ENCODE measurements at regions not wholly inside any gene's neighbourhood (a gene's known extent, or its start where the extent isn't known, plus 50 kb on each side); places are given as distances from the start of the nearest gene placed in this dataset.

GRCh38 chr3:14335774-14336748, 66.3 kb upstream of the SLC6A6 start:
- no peak overlapping the region for H3K4me3 ChIP-seq (ENCODE audit: control insufficient read depth, low read depth, low read length)
- no peak for DNase-seq (ENCODE audit: low read depth)
- no peak for TF ChIP-seq CTCF (IDR thresholded peaks at IDR 0.05; ENCODE audit: control insufficient read depth, insufficient read depth, low read depth, low read length, missing control alignments)

GRCh38 chr3:14336749-14337598, 65.4 kb upstream of the SLC6A6 start:
- no peak for TF ChIP-seq CTCF (IDR thresholded peaks at IDR 0.05; ENCODE audit: control insufficient read depth, insufficient read depth, low read depth, low read length, missing control alignments)
- no peak for DNase-seq (ENCODE audit: low read depth)
- H3K4me3 ChIP-seq (ENCODE audit: control insufficient read depth, low read depth, low read length) = no peak overlapping the region

GRCh38 chr3:14337828-14338227, 64.6 kb upstream of the SLC6A6 start:
- H3K4me3 ChIP-seq (ENCODE audit: control insufficient read depth, low read depth, low read length) = no peak overlapping the region
- no peak for TF ChIP-seq CTCF (IDR thresholded peaks at IDR 0.05; ENCODE audit: control insufficient read depth, insufficient read depth, low read depth, low read length, missing control alignments)
- DNase-seq (ENCODE audit: low read depth) = no peak

- DNase-seq (ENCODE audit: low read depth) = no peak
- no peak for TF ChIP-seq CTCF (IDR thresholded peaks at IDR 0.05; ENCODE audit: control insufficient read depth, insufficient read depth, low read depth, low read length, missing control alignments)
- no peak overlapping the region for H3K4me3 ChIP-seq (ENCODE audit: control insufficient read depth, low read depth, low read length)
Measured at GRCh38 chr3:14338242-14338641, 64.2 kb upstream of the SLC6A6 start.

GRCh38 chr3:14338898-14339458, 63.4 kb upstream of the SLC6A6 start:
- no peak overlapping the region for H3K4me3 ChIP-seq (ENCODE audit: control insufficient read depth, low read depth, low read length)
- no peak for DNase-seq (ENCODE audit: low read depth)
- TF ChIP-seq CTCF (IDR thresholded peaks at IDR 0.05; ENCODE audit: control insufficient read depth, insufficient read depth, low read depth, low read length, missing control alignments) = no peak

GRCh38 chr3:14340960-14341708, 61.3 kb upstream of the SLC6A6 start:
- no peak for TF ChIP-seq CTCF (IDR thresholded peaks at IDR 0.05; ENCODE audit: control insufficient read depth, insufficient read depth, low read depth, low read length, missing control alignments)
- no peak for DNase-seq (ENCODE audit: low read depth)
- no peak overlapping the region for H3K4me3 ChIP-seq (ENCODE audit: control insufficient read depth, low read depth, low read length)
